ENCODE measurements at regions not wholly inside any gene's neighbourhood (a gene's known extent, or its start where the extent isn't known, plus 50 kb on each side); places are given as distances from the start of the nearest gene placed in this dataset.
"Not testable (repeated sequence)": the region's sequence is repeated elsewhere in the genome, so short reads cannot be mapped to it uniquely, and the experiment has no call there.

DNA sequence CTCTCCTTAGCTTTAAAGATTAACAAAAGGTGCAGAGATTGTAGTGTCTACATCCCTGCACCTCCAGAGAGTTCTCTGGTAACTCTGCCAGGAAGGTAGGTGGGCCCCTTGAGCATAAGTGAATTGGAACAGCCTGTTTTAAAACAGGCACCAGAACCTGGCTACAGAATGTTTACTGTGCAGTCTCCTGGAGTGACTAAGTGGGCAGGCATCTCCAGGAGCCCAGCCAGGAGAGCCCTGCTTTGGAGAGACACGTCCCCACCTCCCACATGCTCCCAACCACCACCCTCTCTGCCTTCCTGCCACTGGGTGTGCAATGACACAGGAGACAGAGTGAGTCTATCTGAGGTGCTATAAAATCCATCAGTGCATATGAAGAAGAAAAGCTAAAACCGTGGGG lies 110.3 kb upstream of the EYA4 start:
- peak; percentile 1 for DNase-seq

- peak; percentile 34 for DNase-seq
Measured at GRCh38 chr6:133131621-133132465, 109.3 kb upstream of the EYA4 start.

GRCh38 chr6:133132466-133132971 lies 108.6 kb upstream of the EYA4 start:
- DNase-seq, result peak; percentile 21

DNA sequence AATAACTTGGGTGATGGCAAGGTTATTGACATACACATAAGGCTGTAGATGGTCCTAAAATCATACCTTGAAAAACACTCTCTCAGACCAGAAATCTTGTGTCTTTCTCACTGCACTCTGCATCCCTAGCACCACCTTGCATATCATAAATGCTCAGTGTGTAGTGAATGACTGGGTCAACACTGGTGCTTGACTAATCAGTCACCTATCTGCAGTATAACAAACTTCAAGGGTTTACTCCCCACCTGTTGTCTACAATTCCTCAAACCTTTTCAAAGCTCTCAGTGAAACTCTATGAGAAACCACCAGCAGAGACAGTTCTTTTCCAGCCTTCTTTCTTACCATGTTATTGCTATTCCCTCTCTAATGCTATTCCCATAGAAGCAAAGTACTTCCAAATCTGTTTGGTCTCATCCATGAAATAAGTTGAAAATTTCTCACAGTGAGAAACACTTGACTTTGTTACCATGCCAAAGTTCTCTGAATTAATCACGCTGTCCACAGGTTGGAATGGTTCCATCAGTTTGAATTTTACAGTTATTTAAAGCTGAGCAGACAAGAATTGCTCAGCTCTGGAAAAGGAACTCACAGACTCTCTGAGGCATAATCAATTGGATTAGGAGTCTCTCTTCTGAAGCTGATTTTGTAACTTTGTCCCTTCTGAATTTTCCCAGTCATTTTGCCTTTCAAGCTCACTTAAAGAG lies 104.8 kb upstream of the EYA4 start:
- DNase-seq, result no peak

GRCh38 chr6:133147470-133148184 lies 93.5 kb upstream of the EYA4 start:
- DNase-seq, result not testable (repeated sequence)

GRCh38 chr6:133156689-133157088 lies 84.5 kb upstream of the EYA4 start:
- no peak for DNase-seq

GRCh38 chr6:133157995-133158394 lies 83.2 kb upstream of the EYA4 start:
- no peak for DNase-seq

DNA sequence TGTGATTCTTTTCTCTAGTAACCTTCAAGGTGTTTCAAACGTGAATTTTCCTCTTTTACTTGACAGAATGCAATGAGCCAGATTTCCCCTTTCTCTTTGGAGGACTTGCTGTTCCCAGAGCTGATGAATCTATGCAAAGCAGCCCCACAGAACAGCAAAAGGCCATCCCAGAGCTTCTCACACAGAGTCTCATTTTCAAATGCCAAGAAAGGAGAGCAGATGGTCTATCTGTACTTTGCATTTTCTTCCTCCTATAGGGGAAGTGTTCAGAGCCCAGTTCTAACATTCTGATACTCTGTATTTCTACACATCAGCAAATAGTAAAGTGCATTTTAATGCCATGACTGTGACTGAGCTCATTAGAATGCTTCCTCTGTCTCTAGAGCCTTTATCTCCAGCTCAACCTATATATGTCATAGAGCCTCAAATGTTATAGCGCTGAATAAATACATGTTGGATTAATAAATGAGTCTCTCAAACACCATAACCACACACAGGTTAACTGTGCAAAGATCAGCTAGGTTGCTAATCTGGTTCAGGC lies 81.8 kb upstream of the EYA4 start:
- no peak for DNase-seq

- DNase-seq, result no peak
Measured at GRCh38 chr6:133160536-133160935, 80.6 kb upstream of the EYA4 start.

GRCh38 chr6:133165235-133165634 lies 75.9 kb upstream of the EYA4 start:
- DNase-seq, result no peak

GRCh38 chr6:133166766-133167165 lies 74.4 kb upstream of the EYA4 start:
- no peak for DNase-seq

GRCh38 chr6:133169901-133170300 lies 71.3 kb upstream of the EYA4 start:
- no peak for DNase-seq

- DNase-seq, result no peak
Measured at GRCh38 chr6:133170602-133171001, 70.6 kb upstream of the EYA4 start.

- DNase-seq, result no peak
Measured at GRCh38 chr6:133171989-133172604, 69.1 kb upstream of the EYA4 start.

DNA sequence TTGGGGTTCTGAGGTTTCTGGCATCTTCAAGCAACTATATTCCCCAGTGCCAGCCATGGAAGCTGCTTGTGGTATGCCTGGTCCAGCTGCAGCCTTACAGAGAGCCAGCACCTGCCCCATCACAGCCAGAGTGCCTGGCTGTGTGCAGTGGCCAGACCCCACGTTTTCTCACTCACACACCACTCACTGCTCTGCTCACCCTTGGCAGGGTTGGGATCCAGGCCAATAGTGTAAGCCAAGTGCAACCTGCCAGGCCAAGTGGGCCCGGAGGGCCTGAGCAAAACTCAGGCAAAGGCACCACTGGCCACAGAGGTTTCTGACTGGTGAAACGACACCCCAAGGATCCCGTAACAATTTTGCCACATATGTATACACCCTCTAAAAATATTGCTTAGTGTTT lies 67.9 kb upstream of the EYA4 start:
- no peak for DNase-seq

DNA sequence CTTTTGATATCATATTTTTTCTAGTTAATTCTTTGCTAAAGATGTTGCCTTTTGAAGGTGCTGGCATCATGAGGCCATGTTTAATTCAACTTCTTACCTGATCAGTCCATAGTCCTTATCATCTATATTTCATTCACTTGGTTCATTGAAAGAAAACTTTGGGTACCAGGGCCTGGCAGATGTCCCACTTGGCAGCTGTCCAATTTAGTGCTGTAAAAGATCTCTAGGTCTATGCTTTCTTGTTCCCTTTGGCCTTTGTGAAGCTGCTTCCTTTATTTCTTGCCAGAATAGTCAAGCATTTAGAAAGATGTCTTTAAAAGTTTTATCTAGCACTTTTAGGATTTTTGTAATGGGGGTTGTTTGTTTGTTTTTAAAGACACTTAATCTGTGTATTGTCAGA lies 61.7 kb upstream of the EYA4 start:
- DNase-seq, result no peak

GRCh38 chr6:133183691-133184090 lies 57.5 kb upstream of the EYA4 start:
- DNase-seq, result no peak

GRCh38 chr6:133184798-133185372 lies 56.3 kb upstream of the EYA4 start:
- no peak for DNase-seq

DNA sequence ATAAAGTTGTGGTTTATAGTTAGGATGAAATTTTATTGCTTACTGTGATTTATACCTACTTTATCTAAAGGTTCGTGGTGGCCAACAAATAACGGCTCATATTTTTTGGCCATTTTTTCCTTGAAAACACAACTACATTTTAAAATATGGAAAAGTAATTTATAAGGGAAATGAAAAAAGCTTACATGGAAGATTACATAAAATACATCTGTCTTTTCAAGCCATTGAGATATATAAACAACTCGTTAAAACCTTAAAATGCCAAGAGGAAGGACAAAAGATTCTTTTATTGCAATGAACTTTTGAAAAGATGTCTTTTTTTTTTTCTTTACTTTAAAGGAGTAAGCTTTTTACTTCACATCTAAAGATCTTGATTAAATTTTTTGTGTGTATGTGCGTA lies 55.4 kb upstream of the EYA4 start:
- DNase-seq, result no peak

- no peak for DNase-seq
Measured at GRCh38 chr6:133187114-133187513, 54.0 kb upstream of the EYA4 start.

DNA sequence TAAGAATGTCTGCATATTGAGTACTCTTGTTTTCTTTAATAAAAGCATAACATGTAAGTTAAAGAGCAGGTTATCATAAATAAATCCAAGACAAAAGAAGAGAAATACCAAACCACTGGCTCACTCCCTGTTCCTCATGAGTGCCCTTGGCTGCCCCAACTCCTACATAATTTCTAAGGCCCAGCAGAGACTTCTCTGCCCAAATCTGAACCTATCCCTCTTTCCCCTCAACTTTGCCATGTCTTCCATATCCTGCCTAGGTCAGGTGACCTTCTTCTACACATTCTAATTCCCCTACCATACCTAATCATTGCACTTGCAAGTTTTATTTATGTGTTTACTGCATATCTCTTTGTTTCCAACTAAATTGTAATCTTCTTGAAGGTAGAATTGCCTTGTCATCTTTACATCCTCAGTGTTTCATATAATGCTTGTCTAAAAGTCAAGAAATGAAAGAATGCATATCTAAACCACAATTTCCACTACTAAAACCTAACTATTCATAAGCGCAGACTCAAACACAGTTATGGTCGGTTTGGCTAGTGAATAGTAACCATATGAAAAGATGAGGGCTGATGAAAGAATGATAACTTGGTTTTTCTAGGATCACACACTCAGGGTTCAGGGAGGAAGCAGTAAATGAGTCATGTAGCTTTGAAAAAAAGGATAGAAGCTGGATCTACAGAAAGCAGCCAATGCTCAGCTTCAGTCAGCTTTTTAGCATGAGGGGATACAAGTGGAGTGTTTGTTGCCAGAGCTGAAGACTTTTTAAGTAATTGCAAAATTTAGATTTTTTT lies 53.3 kb upstream of the EYA4 start:
- no peak for DNase-seq

- DNase-seq, result no peak
Measured at GRCh38 chr6:133190912-133191311, 50.2 kb upstream of the EYA4 start.
